Liver (tissue), 8 donors: ENCODE measurements at regions not wholly inside any gene's neighbourhood (a gene's known extent, or its start where the extent isn't known, plus 50 kb on each side); places are given as distances from the start of the nearest gene placed in this dataset.

Experiments
- DNase-seq: peaks from one replicate; pipeline ENCODE4 v3.0.0-alpha.2; 2017; ENCODE audit warnings: low spot score
- H3K27ac ChIP-seq, 2 donors: one replicate each; pipeline ENCODE4 v1.7.0; 2013; ENCODE audit warnings: inconsistent platforms in 2 of 2, low read length in 2 of 2, control low read depth in 1 of 2, low read depth in 1 of 2, mild to moderate bottlenecking in 1 of 2
- H3K27me3 ChIP-seq, 4 donors: one replicate each; pipeline versions ENCODE4 v1.6.1 to v1.7.0; 2013; ENCODE audit warnings: low read length in 3 of 4, inconsistent platforms in 1 of 4, mild to moderate bottlenecking in 1 of 4, moderate library complexity in 1 of 4; ENCODE audit not compliant: control insufficient read depth in 4 of 4, insufficient read depth in 4 of 4
- H3K36me3 ChIP-seq, 4 donors: one replicate each; pipeline versions ENCODE4 v1.6.1 to v1.7.0; 2013; ENCODE audit warnings: low read length in 3 of 4, mild to moderate bottlenecking in 3 of 4, low read depth in 1 of 4, moderate library complexity in 1 of 4; ENCODE audit not compliant: control insufficient read depth in 4 of 4, insufficient read depth in 3 of 4
- H3K4me1 ChIP-seq, 4 donors: one replicate each; pipeline versions ENCODE4 v1.6.1 to v1.7.0; 2013; ENCODE audit warnings: low read length in 3 of 4, mild to moderate bottlenecking in 3 of 4, moderate library complexity in 1 of 4; ENCODE audit not compliant: control insufficient read depth in 4 of 4, insufficient read depth in 4 of 4
- H3K4me3 ChIP-seq, 3 donors: one replicate each; pipeline versions ENCODE4 v1.6.1 to v1.7.0; 2013; ENCODE audit warnings: low read length in 3 of 3, control low read depth in 1 of 3, low read depth in 1 of 3, mild to moderate bottlenecking in 1 of 3
- H3K9ac ChIP-seq, 2 donors: one replicate each; pipeline ENCODE4 v1.7.0; 2013; ENCODE audit warnings: low read length in 2 of 2, mild to moderate bottlenecking in 2 of 2, moderate library complexity in 2 of 2, control low read depth in 1 of 2, low read depth in 1 of 2
- H3K9me3 ChIP-seq, 4 donors: one replicate each; pipeline versions ENCODE4 v1.6.1 to v1.7.0; 2013; ENCODE audit warnings: low read length in 3 of 4; ENCODE audit not compliant: control insufficient read depth in 4 of 4
- ATF3 ChIP-seq: IDR thresholded peaks from 2 replicates; pipeline ENCODE4 v1.6.1; 2016; ENCODE audit warnings: antibody characterized with exemption
- CTCF ChIP-seq: fragments of 150-350 bp; IDR thresholded peaks from 2 replicates; pipeline ENCODE4 v1.5.1; 2017; ENCODE audit warnings: improper control_type of control experiment, low read depth, low read length; ENCODE audit not compliant: missing input control
- EGR1 ChIP-seq, 2 donors: IDR thresholded peaks; 2 replicates each; pipeline ENCODE4 v1.6.1; 2016 to 2018; ENCODE audit warnings: antibody characterized with exemption in 2 of 2, low read depth in 2 of 2
- FOXA1 ChIP-seq: IDR thresholded peaks from 2 replicates; pipeline ENCODE4 v1.6.1; 2016; ENCODE audit warnings: antibody characterized with exemption
- FOXA2 ChIP-seq: IDR thresholded peaks from 2 replicates; pipeline ENCODE4 v1.6.1; 2016; ENCODE audit warnings: antibody characterized with exemption
- GABPA ChIP-seq, 2 donors: IDR thresholded peaks in 1 of 2; conservative IDR thresholded peaks in 1 of 2; 2 replicates each; pipeline ENCODE4 v1.6.1; 2016; ENCODE audit warnings: antibody characterized with exemption in 2 of 2, mild to moderate bottlenecking in 1 of 2, moderate library complexity in 1 of 2
- HNF4A ChIP-seq, 2 donors: conservative IDR thresholded peaks; 2 replicates each; pipeline ENCODE4 v1.6.1; 2016; ENCODE audit warnings: antibody characterized with exemption in 2 of 2, mild to moderate bottlenecking in 2 of 2
- HNF4G ChIP-seq: IDR thresholded peaks from 2 replicates; pipeline ENCODE4 v1.6.1; 2016; ENCODE audit warnings: antibody characterized with exemption
- JUND ChIP-seq, 2 donors: IDR thresholded peaks; 2 replicates each; pipeline ENCODE4 v1.6.1; 2016; ENCODE audit warnings: antibody characterized with exemption in 2 of 2
- MAX ChIP-seq: IDR thresholded peaks from 2 replicates; pipeline ENCODE4 v1.6.1; 2016; ENCODE audit warnings: antibody characterized with exemption
- NR2F2 ChIP-seq: IDR thresholded peaks from 2 replicates; pipeline ENCODE4 v1.6.1; 2016; ENCODE audit warnings: antibody characterized with exemption
- RAD21 ChIP-seq, 2 donors: IDR thresholded peaks; 2 replicates each; pipeline ENCODE4 v1.6.1; 2016; ENCODE audit warnings: antibody characterized with exemption in 2 of 2, mild to moderate bottlenecking in 2 of 2
- REST ChIP-seq: IDR thresholded peaks from 2 replicates; pipeline ENCODE4 v1.6.1; 2016; ENCODE audit warnings: antibody characterized with exemption, mild to moderate bottlenecking
- RXRA ChIP-seq, 2 donors: IDR thresholded peaks; 2 replicates each; pipeline ENCODE4 v1.6.1; 2017 to 2018; ENCODE audit warnings: antibody characterized with exemption in 2 of 2, mild to moderate bottlenecking in 1 of 2
- SP1 ChIP-seq: IDR thresholded peaks from 2 replicates; pipeline ENCODE4 v1.6.1; 2018; ENCODE audit warnings: antibody characterized with exemption, mild to moderate bottlenecking
- TAF1 ChIP-seq: conservative IDR thresholded peaks from 2 replicates; pipeline ENCODE4 v1.6.1; 2016; ENCODE audit warnings: antibody characterized with exemption, mild to moderate bottlenecking
- YY1 ChIP-seq: IDR thresholded peaks from 2 replicates; pipeline ENCODE4 v1.6.1; 2016; ENCODE audit warnings: antibody characterized with exemption, mild to moderate bottlenecking
- ZBTB33 ChIP-seq: IDR thresholded peaks from 2 replicates; pipeline ENCODE4 v1.6.1; 2016; ENCODE audit warnings: antibody characterized with exemption
- WGBS: extraction: QIAGEN DNeasy Blood & Tissue Kit; methylation state at CpG from one replicate; pipeline ENCODE4 v1.1.7; 2013; 5-methylcytosine and 5-hydroxymethylcytosine counted together
- donor health status: healthy.
- donor health status: healthy.
- donor health status: healthy.
- donor health status: healthy.
- donor health status: healthy.

- TF ChIP-seq RXRA (IDR thresholded peaks at IDR 0.05): no peak
- no peak for TF ChIP-seq YY1
- TF ChIP-seq SP1: no peak
- TF ChIP-seq REST: no peak
- no peak for TF ChIP-seq FOXA2
- TF ChIP-seq CTCF: no peak
- no peak for TF ChIP-seq FOXA1
- TF ChIP-seq JUND (IDR thresholded peaks at IDR 0.05): no peak
- no peak for TF ChIP-seq TAF1
- no peak for TF ChIP-seq MAX
- TF ChIP-seq ATF3: no peak
- TF ChIP-seq HNF4G: no peak
- no peak for TF ChIP-seq EGR1 (IDR thresholded peaks at IDR 0.05; ENCODE audit: low read depth in 2 of 2)
- no peak for TF ChIP-seq GABPA (IDR thresholded peaks at IDR 0.05 in 1 of 2, conservative IDR thresholded peaks at IDR 0.05 in 1 of 2)
- no peak for TF ChIP-seq RAD21 (IDR thresholded peaks at IDR 0.05)
- Histone ChIP-seq H3K36me3 (no peaks in the 10 kb centered on the region), H3K9me3 (no peaks in the 10 kb centered on the region), H3K27ac (no peak overlapping the region), H3K4me3 (no peak overlapping the region), H3K9ac (no peak overlapping the region), H3K4me1 (no peaks in the 10 kb centered on the region), H3K27me3 (no peaks in the 10 kb centered on the region)
- DNase-seq: no peak
- WGBS: 84% methylated on average over 11 of the region's 11 CpGs
Measured at GRCh38 chr2:396903-397302, 109.0 kb upstream of the ALKAL2 start.

GRCh38 chr2:395886-396285, 108.0 kb upstream of the ALKAL2 start:
- WGBS: 78% methylated on average over 12 of the region's 12 CpGs
- Histone ChIP-seq H3K36me3 (no peaks in the 10 kb centered on the region), H3K27me3 (no peaks in the 10 kb centered on the region), H3K4me1 (no peaks in the 10 kb centered on the region), H3K9me3 (no peaks in the 10 kb centered on the region), H3K9ac (no peak overlapping the region), H3K27ac (no peak overlapping the region), H3K4me3 (no peak overlapping the region)
- no peak for DNase-seq
- TF ChIP-seq RXRA (IDR thresholded peaks at IDR 0.05): no peak
- no peak for TF ChIP-seq HNF4A (conservative IDR thresholded peaks at IDR 0.05)
- no peak for TF ChIP-seq HNF4G
- no peak for TF ChIP-seq REST
- TF ChIP-seq FOXA2: no peak
- TF ChIP-seq JUND (IDR thresholded peaks at IDR 0.05): no peak
- TF ChIP-seq TAF1: no peak
- TF ChIP-seq RAD21 (IDR thresholded peaks at IDR 0.05): no peak
- no peak for TF ChIP-seq MAX
- TF ChIP-seq EGR1 (IDR thresholded peaks at IDR 0.05; ENCODE audit: low read depth in 2 of 2): no peak
- TF ChIP-seq GABPA (IDR thresholded peaks at IDR 0.05 in 1 of 2, conservative IDR thresholded peaks at IDR 0.05 in 1 of 2): no peak
- no peak for TF ChIP-seq SP1
- TF ChIP-seq CTCF: no peak
- no peak for TF ChIP-seq YY1
- no peak for TF ChIP-seq ZBTB33
- TF ChIP-seq NR2F2: no peak
